ENCODE measurements at regions not wholly inside any gene's neighbourhood (a gene's known extent, or its start where the extent isn't known, plus 50 kb on each side); places are given as distances from the start of the nearest gene placed in this dataset.
"Not testable (repeated sequence)": the region's sequence is repeated elsewhere in the genome, so short reads cannot be mapped to it uniquely, and the experiment has no call there.

DNA sequence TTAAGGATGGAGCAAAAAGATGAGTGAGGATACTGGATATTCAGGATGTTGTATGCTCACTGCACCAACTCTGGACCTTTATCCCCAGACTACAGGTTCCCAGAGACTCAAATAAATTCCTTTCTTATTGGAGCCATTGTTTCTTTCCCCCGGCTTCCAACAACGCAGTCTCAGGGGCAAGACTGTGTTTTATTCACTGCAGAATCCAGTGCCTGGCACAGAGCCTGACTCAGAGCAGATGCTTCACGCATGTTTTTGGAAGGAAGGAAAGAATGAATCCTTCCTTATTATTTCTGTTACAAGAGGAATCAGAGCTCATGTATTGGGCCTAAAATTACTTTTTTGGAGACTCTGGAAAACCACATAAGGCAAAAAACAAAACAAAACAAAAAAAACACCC lies 96.0 kb upstream of the VGLL4 start:
- Histone ChIP-seq H3K36me3 (ENCODE audit: control insufficient read depth in 5 of 5, insufficient read depth in 5 of 5, low read length in 5 of 5) (no peaks in the 10 kb centered on the region), H3K4me3 (ENCODE audit: low read depth in 1 of 5, low read length in 5 of 5) (no peak overlapping the region), H3K27ac (ENCODE audit: low read depth, low read length) (no peak overlapping the region), H3K9me3 (ENCODE audit: control insufficient read depth in 5 of 5, low read length in 5 of 5) (no peaks in the 10 kb centered on the region), H3K27me3 (ENCODE audit: control insufficient read depth in 5 of 5, insufficient read depth in 4 of 5, low read length in 5 of 5) (no peaks in the 10 kb centered on the region), H3K4me1 (ENCODE audit: control insufficient read depth in 5 of 5, insufficient read depth in 5 of 5, low read length in 5 of 5) (no peaks in the 10 kb centered on the region), H3K9ac (ENCODE audit: low read length in 5 of 5) (no peak overlapping the region)

GRCh38 chr3:11739123-11739522 lies 95.4 kb upstream of the VGLL4 start:
- Histone ChIP-seq H3K9me3 (ENCODE audit: control insufficient read depth in 5 of 5, low read length in 5 of 5) (no peaks in the 10 kb centered on the region), H3K4me3 (ENCODE audit: low read depth in 1 of 5, low read length in 5 of 5) (no peak overlapping the region), H3K27ac (ENCODE audit: low read depth, low read length) (no peak overlapping the region), H3K9ac (ENCODE audit: low read length in 5 of 5) (no peak overlapping the region), H3K27me3 (ENCODE audit: control insufficient read depth in 5 of 5, insufficient read depth in 4 of 5, low read length in 5 of 5) (no peaks in the 10 kb centered on the region), H3K4me1 (ENCODE audit: control insufficient read depth in 5 of 5, insufficient read depth in 5 of 5, low read length in 5 of 5) (no peaks in the 10 kb centered on the region), H3K36me3 (ENCODE audit: control insufficient read depth in 5 of 5, insufficient read depth in 5 of 5, low read length in 5 of 5) (no peaks in the 10 kb centered on the region)

DNA sequence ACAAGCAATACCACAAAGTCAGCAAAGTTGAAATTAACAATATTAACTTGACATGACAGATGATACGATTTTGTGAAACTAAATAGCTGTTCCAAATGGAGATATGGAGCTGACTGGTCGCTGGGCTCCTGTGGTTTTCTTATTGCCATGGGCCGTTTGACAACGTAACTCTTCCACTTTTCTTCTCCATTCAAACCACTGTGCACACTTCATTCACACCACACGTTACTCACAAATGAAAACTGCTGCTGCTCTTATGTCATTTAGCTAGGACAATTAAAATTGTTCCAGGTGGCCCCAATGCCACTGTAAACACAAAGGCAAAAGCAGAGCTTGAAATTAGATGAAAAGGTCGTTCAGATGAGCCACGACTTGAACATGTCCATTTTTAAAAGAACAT lies 94.0 kb upstream of the VGLL4 start:
- H3K4me1 ChIP-seq (ENCODE audit: control insufficient read depth in 5 of 5, insufficient read depth in 5 of 5, low read length in 5 of 5): no peaks in the 10 kb centered on the region
- no peaks in the 10 kb centered on the region for H3K9me3 ChIP-seq (ENCODE audit: control insufficient read depth in 5 of 5, low read length in 5 of 5)
- no peaks in the 10 kb centered on the region for H3K27me3 ChIP-seq (ENCODE audit: control insufficient read depth in 5 of 5, insufficient read depth in 4 of 5, low read length in 5 of 5)
- H3K9ac ChIP-seq (ENCODE audit: low read length in 5 of 5): no peak overlapping the region
- H3K4me3 ChIP-seq (ENCODE audit: low read depth in 1 of 5, low read length in 5 of 5): no peak overlapping the region
- H3K36me3 ChIP-seq (ENCODE audit: control insufficient read depth in 5 of 5, insufficient read depth in 5 of 5, low read length in 5 of 5): no peaks in the 10 kb centered on the region
- H3K27ac ChIP-seq (ENCODE audit: low read depth, low read length): no peak overlapping the region

- Histone ChIP-seq H3K4me3 (ENCODE audit: low read depth in 1 of 5, low read length in 5 of 5) (no peak overlapping the region), H3K9me3 (ENCODE audit: control insufficient read depth in 5 of 5, low read length in 5 of 5) (no peaks in the 10 kb centered on the region), H3K36me3 (ENCODE audit: control insufficient read depth in 5 of 5, insufficient read depth in 5 of 5, low read length in 5 of 5) (no peaks in the 10 kb centered on the region), H3K4me1 (ENCODE audit: control insufficient read depth in 5 of 5, insufficient read depth in 5 of 5, low read length in 5 of 5) (no peaks in the 10 kb centered on the region), H3K9ac (ENCODE audit: low read length in 5 of 5) (no peak overlapping the region), H3K27ac (ENCODE audit: low read depth, low read length) (no peak overlapping the region), H3K27me3 (ENCODE audit: control insufficient read depth in 5 of 5, insufficient read depth in 4 of 5, low read length in 5 of 5) (no peaks in the 10 kb centered on the region)
These were observed 92.6 kb upstream of the VGLL4 start for GRCh38 chr3:11736136-11736833.

DNA sequence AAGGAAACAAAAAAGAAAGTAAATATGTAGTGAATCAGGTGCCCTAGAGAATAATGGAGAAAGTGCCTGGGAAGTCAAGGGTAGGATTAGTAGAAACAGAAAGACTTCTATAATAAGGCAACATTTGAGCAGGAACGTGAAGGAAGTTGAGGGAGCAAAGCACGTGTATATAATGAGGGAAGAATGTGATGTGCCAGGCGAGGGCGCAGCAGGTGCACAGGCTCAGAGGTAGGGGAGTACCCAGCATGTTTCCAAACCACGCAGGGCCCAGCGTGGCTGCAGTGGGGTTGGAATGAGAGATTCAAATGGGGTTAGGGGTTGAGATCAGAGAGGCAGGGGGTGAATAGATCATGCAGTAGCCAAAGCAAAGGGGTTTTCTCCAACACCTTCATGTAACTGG lies 91.9 kb upstream of the VGLL4 start:
- H3K4me3 ChIP-seq (ENCODE audit: low read depth in 1 of 5, low read length in 5 of 5): no peak overlapping the region
- H3K36me3 ChIP-seq (ENCODE audit: control insufficient read depth in 5 of 5, insufficient read depth in 5 of 5, low read length in 5 of 5): no peaks in the 10 kb centered on the region
- H3K27me3 ChIP-seq (ENCODE audit: control insufficient read depth in 5 of 5, insufficient read depth in 4 of 5, low read length in 5 of 5): no peaks in the 10 kb centered on the region
- no peak overlapping the region for H3K9ac ChIP-seq (ENCODE audit: low read length in 5 of 5)
- no peaks in the 10 kb centered on the region for H3K9me3 ChIP-seq (ENCODE audit: control insufficient read depth in 5 of 5, low read length in 5 of 5)
- no peaks in the 10 kb centered on the region for H3K4me1 ChIP-seq (ENCODE audit: control insufficient read depth in 5 of 5, insufficient read depth in 5 of 5, low read length in 5 of 5)
- no peak overlapping the region for H3K27ac ChIP-seq (ENCODE audit: low read depth, low read length)

- not testable (repeated sequence) for H3K9ac ChIP-seq (ENCODE audit: low read length in 5 of 5); H3K27ac ChIP-seq (ENCODE audit: low read depth, low read length); H3K36me3 ChIP-seq (ENCODE audit: control insufficient read depth in 5 of 5, insufficient read depth in 5 of 5, low read length in 5 of 5); H3K4me3 ChIP-seq (ENCODE audit: low read depth in 1 of 5, low read length in 5 of 5); H3K9me3 ChIP-seq (ENCODE audit: control insufficient read depth in 5 of 5, low read length in 5 of 5); H3K4me1 ChIP-seq (ENCODE audit: control insufficient read depth in 5 of 5, insufficient read depth in 5 of 5, low read length in 5 of 5); H3K27me3 ChIP-seq (ENCODE audit: control insufficient read depth in 5 of 5, insufficient read depth in 4 of 5, low read length in 5 of 5)
These were observed 91.4 kb upstream of the VGLL4 start for GRCh38 chr3:11735111-11735510.

GRCh38 chr3:11733914-11734313 lies 90.2 kb upstream of the VGLL4 start:
- Histone ChIP-seq H3K9me3 (ENCODE audit: control insufficient read depth in 5 of 5, low read length in 5 of 5) (no peaks in the 10 kb centered on the region), H3K9ac (ENCODE audit: low read length in 5 of 5) (no peak overlapping the region), H3K27ac (ENCODE audit: low read depth, low read length) (no peak overlapping the region), H3K27me3 (ENCODE audit: control insufficient read depth in 5 of 5, insufficient read depth in 4 of 5, low read length in 5 of 5) (no peaks in the 10 kb centered on the region), H3K4me3 (ENCODE audit: low read depth in 1 of 5, low read length in 5 of 5) (no peak overlapping the region), H3K4me1 (ENCODE audit: control insufficient read depth in 5 of 5, insufficient read depth in 5 of 5, low read length in 5 of 5) (no peaks in the 10 kb centered on the region), H3K36me3 (ENCODE audit: control insufficient read depth in 5 of 5, insufficient read depth in 5 of 5, low read length in 5 of 5) (no peaks in the 10 kb centered on the region)

GRCh38 chr3:11727207-11727606 lies 83.5 kb upstream of the VGLL4 start:
- Histone ChIP-seq H3K9ac (ENCODE audit: low read length in 5 of 5) (no peak overlapping the region), H3K4me3 (ENCODE audit: low read depth in 1 of 5, low read length in 5 of 5) (no peak overlapping the region), H3K36me3 (ENCODE audit: control insufficient read depth in 5 of 5, insufficient read depth in 5 of 5, low read length in 5 of 5) (no peaks in the 10 kb centered on the region), H3K4me1 (ENCODE audit: control insufficient read depth in 5 of 5, insufficient read depth in 5 of 5, low read length in 5 of 5) (no peaks in the 10 kb centered on the region), H3K27me3 (ENCODE audit: control insufficient read depth in 5 of 5, insufficient read depth in 4 of 5, low read length in 5 of 5) (no peaks in the 10 kb centered on the region), H3K9me3 (ENCODE audit: control insufficient read depth in 5 of 5, low read length in 5 of 5) (no peaks in the 10 kb centered on the region), H3K27ac (ENCODE audit: low read depth, low read length) (no peak overlapping the region)

DNA sequence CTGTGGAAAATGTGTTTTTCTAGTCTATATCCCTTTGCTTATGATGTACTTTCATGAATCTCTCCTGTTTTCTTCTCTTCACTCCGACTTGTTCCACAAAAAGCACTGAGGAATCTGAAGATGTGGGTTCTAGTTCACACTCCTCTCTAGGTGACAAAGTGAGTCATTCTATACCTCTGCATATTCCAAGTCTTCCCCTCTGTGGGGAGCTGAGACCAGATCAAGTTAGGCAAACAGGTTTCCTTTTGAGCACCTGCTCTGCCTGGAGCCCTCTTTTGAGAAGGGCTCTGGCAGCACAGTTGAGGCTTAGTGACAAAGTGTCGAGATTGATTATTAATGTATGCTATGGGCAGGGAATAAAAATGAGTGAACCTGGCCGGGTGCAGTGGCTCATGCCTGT lies 82.4 kb upstream of the VGLL4 start:
- peaks cover 1 to 4% (median 2%) of the 10 kb centered on the region in 5 donors for H3K4me1 ChIP-seq (ENCODE audit: control insufficient read depth in 5 of 5, insufficient read depth in 5 of 5, low read length in 5 of 5)
- H3K27ac ChIP-seq (ENCODE audit: low read depth, low read length): no peak overlapping the region
- no peaks in the 10 kb centered on the region for H3K9me3 ChIP-seq (ENCODE audit: control insufficient read depth in 5 of 5, low read length in 5 of 5)
- no peaks in the 10 kb centered on the region for H3K27me3 ChIP-seq (ENCODE audit: control insufficient read depth in 5 of 5, insufficient read depth in 4 of 5, low read length in 5 of 5)
- H3K36me3 ChIP-seq (ENCODE audit: control insufficient read depth in 5 of 5, insufficient read depth in 5 of 5, low read length in 5 of 5): no peaks in the 10 kb centered on the region
- H3K4me3 ChIP-seq (ENCODE audit: low read depth in 1 of 5, low read length in 5 of 5): no peak overlapping the region
- no peak overlapping the region for H3K9ac ChIP-seq (ENCODE audit: low read length in 5 of 5)

DNA sequence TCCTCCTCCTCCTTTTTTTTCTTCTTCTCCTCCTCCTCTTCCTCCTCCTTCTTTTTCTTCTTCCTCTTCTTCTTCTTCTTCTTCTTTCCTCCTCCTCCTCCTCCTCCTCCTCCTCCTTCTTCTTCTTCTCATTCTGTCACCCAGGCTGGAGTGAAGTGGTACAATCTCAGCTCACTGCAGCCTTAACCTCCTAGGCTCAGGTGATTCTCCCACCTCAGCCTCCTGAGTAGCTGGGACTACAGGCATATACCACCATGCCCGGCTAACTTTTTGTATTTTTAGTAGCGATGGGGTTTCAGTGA lies 81.6 kb upstream of the VGLL4 start:
- H3K27ac ChIP-seq (ENCODE audit: low read depth, low read length); H3K27me3 ChIP-seq (ENCODE audit: control insufficient read depth in 5 of 5, insufficient read depth in 4 of 5, low read length in 5 of 5); H3K4me3 ChIP-seq (ENCODE audit: low read depth in 1 of 5, low read length in 5 of 5); H3K9me3 ChIP-seq (ENCODE audit: control insufficient read depth in 5 of 5, low read length in 5 of 5); H3K36me3 ChIP-seq (ENCODE audit: control insufficient read depth in 5 of 5, insufficient read depth in 5 of 5, low read length in 5 of 5); H3K9ac ChIP-seq (ENCODE audit: low read length in 5 of 5): not testable (repeated sequence)
- peaks cover 5 to 11% (median 10%) of the 10 kb centered on the region in 5 donors for H3K4me1 ChIP-seq (ENCODE audit: control insufficient read depth in 5 of 5, insufficient read depth in 5 of 5, low read length in 5 of 5)
